Embryonic facial prominence (tissue), 1 donor: ENCODE measurements at regions not wholly inside any gene's neighbourhood (a gene's known extent, or its start where the extent isn't known, plus 50 kb on each side); places are given as distances from the start of the nearest gene placed in this dataset.

ENCODE experiments used
- DNase-seq: peaks from one replicate; pipeline ENCODE4 v3.0.0-alpha.2; 2016; ENCODE audit errors: extremely low spot score

DNA sequence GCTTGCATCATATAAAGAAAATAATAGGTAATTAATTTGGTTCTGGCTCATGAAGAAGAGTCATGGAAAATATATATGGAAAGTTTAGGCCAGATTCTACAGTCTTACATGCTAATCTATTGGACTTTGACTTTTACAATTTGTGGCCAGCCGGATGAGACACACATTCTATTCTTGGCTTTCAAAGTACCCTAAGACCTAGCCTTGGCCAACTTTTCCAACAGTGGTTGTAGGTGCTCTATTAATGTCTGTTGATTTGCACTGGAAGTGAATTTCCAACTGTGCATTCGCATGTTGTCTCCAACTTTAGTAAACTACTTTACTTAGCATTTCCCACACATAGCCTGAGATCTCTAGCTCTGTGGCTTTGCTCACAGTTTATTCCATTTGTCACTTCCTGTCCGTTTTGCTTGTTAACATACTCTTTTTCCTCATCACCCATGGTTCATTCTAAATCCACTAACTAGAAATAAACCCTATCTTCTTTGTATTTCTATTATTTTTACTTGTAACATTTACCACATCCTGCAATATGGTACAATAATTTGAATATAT, 644.0 kb downstream of the PTPRC start:
- DNase-seq = no peak

DNA sequence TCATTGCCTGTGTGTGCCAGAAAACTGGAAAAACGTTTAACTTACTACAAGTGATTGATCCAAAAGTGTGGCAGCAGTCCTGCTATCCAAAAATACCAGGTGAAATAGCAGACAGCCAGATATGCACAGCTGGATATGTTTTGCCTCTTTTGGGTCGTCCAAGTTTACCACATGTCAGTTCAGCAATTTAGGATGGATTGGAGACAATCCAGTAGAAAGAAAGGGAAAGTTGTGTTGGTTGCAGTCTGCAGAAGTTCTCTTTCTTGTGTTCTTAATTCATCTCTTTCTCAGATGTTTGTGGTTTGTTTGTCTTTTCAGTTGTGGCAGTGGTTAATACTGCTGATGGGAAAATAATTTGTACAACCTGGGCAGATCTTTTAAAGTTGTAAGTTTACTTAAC, 645.0 kb downstream of the PTPRC start:
- DNase-seq = no peak

DNA sequence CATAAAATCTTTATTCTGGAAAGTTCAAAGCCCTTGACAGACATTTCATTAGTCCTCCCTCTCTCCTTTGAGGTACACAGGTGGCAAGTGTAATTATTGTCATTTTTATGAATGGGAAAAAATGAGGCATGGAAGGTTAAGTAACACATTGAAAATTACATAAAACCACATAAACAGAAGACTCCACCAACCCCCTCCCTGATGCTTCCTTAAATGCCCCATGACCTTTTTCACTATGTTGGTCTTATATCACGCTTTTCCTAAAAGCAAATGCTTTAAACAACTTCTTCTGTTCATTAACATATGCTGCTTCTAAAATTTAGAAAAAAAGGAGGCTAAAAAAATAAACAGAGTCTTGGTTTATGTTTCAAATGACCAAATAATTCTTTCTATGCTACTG, 648.4 kb downstream of the PTPRC start:
- no peak for DNase-seq

DNA sequence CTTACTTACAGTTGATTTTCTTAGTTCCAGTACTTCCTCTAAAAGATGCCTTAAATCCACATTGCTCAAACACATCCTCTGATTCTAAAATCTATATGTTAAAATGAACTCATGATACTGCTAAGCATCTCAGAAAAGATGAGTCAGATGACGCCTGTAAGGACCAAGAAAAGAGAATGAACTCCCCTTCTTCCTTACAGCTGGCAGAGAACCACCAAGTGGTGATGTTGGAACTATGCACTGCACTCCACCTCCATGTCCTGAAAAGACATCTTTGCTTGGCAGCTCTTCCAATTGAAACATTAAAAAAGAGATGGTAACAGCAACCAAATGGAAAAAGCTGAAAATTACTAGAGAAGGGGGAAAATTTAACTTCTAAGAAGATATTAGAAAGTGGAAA, 648.8 kb downstream of the PTPRC start:
- DNase-seq = no peak

DNA sequence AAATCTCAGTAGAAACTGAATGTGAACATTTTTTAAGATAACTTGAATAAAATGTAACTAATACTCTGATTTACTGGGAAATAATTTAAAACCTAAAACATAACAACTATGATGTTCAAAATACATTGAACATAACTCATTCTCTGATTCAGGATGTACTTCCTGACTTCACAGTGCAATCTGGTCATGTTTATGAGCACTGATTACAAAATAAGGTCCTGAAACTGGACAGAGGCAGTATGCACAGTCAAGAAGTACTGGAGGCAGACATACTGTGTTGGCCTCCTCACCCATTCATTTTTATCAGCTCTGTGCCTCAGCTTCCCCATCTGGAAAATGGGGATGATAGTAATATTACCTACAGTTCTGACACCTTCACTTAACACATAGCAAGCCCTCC, 651.3 kb downstream of the PTPRC start:
- DNase-seq = no peak

DNA sequence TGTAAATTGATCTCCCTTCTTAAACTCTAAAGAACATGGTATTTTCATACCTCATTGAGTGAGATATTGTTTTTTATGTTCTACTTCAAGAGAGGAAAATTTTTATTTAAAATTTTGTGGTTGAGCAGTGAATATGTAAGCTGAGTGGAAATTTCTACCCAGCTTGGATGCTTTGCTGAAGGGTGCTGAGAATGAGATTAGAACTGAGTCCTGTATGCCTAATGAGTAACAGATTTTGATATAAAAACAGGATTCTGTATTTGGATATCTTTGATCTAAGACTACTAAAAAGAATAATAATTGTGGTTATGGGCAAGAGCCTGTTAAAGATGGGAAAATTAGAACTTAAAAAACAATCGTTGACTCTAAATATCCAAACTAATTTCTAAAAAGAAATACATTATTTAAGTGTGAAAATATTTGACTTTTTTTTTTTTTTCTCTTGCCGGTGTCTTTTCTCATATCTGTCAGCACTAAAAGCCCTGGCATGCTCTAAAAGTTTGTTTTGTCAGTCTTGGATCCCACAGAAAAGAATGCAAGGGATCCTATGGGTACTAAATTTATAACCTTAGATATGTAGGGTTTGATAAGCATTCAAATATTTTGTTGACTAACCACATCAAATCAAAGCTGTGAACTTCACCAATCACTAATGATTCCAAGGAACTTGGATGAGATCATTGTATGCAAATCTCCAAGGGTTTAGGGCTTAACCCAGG, 652.3 kb downstream of the PTPRC start:
- no peak for DNase-seq

DNA sequence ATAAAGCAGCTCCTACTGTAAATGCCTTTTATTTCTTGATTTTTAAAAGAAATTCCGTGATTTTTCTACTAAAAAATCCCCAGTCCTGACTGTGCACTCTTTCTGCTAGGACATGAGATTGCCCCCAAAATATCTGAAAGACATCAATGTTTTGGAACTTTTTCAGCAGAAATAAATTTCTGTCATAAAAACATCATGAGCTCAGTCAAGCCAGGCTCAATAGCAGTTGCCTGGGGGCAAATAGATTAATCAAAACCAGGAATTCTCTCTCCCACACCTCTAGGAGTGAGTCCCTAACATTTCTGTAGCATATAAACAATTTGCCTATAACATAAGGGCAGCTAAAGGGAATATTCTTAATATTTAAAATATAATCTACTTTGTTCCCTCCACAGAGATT, 654.1 kb downstream of the PTPRC start:
- no peak for DNase-seq

DNA sequence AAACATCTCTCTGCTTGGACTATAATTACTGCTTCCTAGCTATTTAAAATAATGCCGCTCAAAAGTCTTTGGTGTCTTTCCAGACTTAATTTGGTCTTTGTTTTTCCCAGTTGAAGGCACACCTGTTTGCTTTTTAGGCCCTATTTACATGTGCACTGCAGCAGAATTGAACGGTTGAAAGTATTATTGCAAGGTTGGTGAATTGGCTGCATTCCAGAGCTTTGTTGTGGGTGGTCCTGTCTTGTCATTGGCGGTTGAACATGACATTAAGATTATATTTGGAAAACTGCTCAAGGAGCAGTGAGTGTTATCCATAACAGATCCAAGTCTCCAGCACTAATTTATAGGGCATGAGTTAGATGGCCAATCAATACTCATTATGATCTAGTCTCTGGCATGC, 656.3 kb downstream of the PTPRC start:
- no peak for DNase-seq

DNA sequence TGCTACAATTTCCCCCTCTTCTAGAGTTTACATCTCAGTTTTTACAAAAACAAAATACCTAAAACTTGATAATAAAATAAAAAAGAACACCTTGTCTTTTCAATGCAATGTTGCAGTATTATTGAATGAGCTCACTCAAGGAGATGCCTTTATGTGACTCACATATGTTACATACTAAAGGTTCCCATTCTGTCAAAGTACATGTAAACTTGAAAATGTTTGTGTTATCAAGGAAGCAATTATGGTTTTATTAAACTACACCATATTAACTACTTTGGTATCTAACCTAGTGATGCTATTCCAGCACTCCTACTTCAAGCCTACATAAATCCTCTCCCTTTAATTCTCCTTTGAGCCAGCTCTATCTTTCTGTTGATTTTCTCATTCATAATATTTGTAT, 658.3 kb downstream of the PTPRC start:
- no peak for DNase-seq

DNA sequence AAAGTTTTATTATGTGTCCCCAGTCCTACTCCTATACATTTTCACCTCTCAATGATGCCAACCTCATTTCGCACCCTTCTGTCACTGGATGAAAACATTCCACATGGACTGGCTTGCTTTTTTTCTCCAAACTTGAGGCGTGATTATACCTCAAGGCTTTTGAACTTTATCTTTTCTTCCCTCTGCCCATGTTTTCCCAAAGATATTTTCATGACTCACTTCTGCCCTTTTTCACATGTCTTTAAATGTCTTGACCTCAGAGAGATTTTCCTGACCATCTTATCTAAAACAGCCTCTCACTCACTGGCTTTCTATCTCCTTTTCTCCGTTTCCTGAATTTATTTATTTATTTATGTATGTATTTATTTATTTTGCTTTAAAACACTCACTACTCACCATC, 659.0 kb downstream of the PTPRC start:
- DNase-seq = no peak

DNA sequence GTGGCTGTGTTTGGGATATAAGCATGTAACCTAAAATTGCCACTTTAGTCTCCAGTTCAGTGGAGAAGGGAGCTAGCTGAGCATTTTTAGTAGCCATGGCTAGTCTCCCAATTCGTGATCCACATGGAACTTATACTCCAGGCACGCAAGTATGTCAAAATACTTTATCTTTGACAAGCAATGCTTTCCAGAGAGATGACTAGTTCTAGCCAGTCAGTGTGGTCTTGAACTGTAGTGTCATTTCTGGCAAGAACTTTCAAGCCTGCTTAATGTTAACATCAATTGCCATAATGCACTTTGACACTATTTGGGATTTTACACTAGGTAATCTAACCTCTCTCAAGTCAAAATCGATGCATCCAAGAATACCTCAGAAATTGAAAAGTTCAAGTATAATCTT, 660.0 kb downstream of the PTPRC start:
- no peak for DNase-seq

DNA sequence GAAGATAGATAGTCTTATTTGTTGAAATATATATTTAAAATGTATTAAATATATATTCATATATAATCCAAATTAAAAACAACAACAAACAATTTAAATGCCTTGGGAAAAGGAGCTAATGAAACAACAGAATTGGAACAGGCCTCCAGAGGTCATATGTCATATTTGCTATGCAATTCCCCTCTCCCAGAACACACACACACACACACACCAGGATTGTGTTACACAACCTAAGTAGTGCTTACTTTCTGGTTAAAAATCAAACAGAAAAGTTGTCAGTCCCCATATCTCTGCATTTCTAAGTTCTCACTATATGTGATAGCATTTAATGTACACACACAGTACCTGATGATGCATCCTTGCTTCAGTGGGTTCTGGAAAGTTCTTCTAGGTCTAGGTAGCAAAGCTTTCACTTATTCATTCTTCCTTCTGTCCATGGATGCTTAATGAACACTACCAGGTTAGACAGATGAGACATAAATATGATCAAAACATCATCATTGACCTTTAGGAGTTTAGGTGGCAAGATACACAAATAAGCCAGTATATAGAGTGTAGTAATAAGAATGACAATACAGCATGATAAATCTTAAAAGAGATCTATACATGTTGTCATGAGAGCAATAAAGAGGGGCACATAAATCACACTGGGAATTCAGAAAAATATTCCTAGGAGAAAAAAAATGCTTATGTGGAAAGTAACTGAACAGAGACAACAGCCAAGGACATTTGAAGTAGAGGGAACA, 662.8 kb downstream of the PTPRC start:
- DNase-seq = no peak

DNA sequence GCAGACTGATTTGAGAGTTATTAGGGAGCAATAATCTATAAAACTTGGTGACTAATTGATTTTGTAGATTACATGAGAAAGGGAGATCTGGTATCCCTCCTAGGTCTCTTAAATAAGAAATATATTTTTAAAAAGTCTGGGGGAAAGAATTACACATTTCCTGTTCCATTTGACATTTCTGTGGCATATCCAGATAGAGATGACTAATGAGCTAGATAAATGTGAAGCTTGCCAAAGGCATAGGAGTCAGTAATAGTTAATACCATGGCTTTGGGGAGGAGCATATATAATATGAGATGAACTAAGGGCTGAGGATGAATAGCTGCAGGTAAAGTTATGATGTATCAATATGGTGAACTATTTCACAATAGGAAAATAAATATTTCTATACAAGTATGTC, 663.7 kb downstream of the PTPRC start:
- no peak for DNase-seq

DNA sequence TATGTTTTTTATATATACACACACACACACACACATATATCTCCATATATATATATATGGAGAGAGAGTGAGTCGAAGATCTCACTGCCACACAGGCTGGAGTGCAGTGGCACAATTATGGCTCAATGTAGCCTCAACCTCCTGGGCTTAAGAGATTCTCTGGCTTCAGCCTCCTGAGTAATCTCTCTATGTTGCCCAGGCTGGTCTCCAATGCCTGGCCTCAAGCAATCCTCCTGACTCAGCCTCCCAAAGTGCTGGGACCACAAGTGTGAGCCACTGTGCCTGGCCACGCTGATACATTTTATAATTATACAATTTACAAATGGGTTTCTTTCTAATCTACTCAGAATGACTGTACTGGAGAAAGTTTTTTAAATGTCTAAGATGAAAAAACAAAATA, 664.2 kb downstream of the PTPRC start:
- no peak for DNase-seq

DNA sequence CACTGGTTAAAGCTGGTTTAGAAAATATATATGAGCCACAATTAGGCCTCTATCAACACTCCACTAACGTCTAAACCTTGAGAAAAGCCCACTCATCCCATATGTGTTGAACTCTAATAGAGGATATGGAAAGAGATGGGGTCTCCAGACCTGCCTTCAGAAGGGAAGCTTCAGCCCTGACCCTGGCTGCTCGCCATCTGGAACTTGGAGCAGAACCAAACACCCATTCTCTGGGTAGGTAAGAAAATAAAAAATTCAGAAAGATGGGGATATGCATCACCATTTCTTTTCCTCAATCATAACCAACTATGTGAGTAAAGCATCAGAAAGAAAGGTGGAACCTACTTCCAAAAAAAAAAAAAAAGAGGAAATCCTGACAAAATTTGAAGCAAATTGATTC, 666.2 kb downstream of the PTPRC start:
- no peak for DNase-seq

DNA sequence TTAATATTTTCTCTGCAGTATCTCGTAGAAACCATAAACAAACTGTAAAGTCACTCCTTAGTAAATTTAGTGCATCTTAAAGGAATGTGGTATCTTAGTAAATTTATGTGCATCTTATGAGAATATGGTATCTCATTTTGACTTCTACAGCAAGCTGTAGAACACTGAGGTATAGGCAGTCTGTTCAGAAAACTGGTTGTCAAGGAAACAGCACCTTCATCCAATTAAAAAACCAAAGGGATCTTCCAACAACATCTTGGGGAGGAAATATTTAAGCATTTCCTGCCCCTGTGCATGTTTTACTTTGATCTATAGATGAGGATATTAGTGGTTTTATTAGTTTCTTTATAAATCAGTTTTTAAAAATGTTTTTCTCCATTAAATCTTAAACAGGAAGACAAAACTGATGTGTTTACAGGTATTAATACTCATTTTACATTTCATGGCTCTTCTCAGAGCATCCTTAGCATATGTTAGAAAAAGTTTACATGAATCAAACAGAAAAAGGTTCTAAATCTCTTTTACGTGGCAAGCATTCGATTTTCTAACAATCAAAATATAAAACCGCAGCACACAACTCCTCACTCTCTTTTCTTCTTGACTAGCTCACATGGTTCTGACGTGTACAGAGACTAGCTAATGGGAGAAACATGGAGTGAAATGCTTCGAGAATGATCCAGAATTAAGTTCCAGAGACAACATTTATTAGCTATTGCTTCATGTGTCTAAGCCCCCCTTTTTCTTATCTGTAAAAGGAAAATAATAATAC, 668.8 kb downstream of the PTPRC start:
- DNase-seq = no peak

DNA sequence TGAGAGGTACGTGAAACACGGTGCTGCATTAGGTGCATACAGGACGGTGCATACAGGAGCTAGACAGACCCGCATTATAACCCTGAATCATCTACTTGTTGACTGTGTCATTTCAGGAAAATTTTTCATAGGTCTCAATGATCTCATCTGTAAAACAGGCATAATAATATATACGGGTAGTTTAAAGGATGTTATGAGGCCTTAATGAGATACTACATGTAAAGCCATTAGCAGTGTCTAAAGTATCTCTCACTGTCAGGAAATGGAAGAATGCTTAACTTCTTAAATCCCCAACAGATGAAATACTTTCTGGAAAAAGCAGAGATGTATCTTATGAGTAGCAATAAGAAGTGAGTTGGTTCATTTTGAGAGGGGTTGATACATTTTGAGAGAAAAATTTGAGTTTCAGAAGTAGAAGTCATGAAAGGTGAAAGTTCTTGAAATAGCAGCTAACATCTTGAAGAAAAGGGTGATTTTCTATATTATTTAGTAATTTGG, 669.6 kb downstream of the PTPRC start:
- no peak for DNase-seq

DNA sequence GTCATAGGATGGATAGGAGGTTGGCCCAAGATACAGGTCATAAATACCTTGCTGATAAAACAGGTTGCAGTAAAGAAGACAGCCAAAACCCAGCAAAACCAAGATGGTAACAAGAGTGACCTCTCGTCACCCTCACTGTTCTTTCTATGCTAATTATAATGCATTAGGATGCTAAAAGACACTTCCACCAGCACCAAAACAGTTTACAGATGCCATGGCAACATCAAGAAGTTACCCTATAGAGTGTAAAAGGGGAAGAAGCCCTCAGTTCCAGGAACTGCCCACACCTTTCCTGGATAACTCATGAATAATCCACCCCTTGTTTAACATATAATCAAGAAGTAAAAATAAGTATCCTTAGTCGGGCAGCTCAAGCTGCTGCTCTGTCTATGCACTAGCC, 671.9 kb downstream of the PTPRC start:
- no peak for DNase-seq

DNA sequence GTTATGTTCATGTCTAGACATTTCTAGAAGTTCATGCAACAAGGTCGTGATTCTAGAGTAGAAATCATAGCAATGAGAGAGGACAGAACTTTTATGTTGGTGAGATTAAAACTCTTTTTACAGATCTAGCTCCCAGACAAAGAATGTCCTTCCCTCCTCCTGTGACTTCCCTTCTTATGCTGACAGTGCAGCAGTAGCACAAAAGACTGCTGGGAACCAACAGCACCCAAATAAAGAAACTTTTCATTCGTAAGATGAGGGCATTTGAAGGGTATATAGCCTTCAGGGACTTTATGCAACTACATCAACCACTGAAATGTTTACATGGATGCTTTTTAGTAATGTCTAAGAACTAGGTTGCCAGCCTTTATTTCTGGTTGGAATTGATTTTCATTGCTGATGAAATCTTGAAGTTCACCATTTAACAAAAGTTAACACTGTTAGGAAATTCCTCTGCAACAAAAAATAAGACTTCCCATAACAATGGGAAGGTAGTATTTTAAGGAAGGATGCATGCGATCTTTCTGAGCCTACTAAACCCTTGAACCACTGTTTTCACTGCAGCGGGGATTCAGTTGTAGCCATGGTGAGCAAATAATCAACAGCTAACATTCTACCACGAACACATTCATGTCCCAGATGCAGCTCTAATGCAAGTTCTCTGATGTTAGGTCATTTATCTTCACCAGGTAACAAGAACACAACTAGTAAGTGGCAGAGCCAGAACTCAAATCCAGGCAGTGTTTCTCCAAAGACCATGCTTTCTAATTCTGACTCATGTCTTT, 672.8 kb downstream of the PTPRC start:
- no peak for DNase-seq

DNA sequence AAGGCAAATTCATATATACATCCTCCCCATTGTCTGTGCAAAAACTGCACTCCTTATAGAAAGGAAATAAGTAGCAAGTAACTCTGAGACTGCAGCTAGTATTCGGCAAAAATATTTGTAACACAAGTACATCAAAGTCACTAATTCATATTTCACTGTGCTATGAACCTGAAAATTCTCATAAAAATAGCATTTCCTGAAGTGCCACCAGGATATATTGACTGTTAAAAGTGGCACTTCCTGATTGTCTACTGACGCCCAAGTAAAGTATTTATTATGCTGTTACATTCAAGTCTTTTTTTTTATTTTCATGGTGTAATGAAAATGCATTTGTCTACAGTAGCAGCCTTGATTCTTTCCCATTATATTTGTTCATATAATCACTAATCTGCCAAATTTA, 673.8 kb downstream of the PTPRC start:
- DNase-seq = no peak

DNA sequence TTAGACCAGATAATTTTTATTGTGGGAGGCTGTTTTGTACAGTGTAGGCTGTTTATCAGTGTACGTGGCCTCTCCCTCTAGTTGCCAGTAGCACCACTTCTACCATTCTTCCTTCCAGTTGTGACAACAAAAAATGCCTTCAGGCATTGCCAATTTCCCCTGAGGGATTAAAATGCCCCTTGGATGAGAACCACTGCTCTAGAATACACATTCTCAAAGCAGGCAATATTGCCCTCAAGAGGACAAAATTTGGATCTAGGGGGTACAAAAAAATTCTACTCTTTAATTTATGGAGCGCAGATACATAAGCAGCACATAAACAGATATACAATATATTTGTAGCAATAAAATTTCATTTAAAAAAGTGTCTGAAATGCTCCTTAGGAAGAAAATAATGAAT, 674.6 kb downstream of the PTPRC start:
- DNase-seq = no peak

DNA sequence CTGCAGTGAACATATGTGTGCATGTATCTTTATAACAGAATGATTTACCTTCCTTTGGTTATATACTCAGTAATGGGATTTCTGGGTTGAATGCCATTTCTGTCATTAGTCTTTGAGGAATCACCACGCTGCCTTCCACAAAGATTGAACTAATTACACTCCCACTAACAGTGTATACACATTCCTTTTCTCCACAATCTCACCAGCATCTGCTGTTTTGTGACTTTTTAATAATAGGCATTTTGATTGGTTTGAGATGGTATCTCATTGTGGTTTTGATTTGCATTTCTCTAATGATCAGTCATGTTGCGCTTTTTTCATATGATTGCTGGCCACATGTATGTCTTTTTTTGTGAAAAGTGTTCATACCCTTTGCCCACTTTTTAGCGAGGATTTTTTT, 680.5 kb downstream of the PTPRC start:
- DNase-seq = no peak
